Upper lobe of left lung (tissue), 4 donors: ENCODE measurements at regions not wholly inside any gene's neighbourhood (a gene's known extent, or its start where the extent isn't known, plus 50 kb on each side); places are given as distances from the start of the nearest gene placed in this dataset.
"Not testable (repeated sequence)": the region's sequence is repeated elsewhere in the genome, so short reads cannot be mapped to it uniquely, and the experiment has no call there.

ENCODE experiments used
- POLR2A ChIP-seq, 4 donors: fragments of 450-650 bp; IDR thresholded peaks; one replicate each; pipeline ENCODE4 v1.5.1; 2016 to 2017; ENCODE audit warnings: antibody characterized with exemption in 4 of 4, mild to moderate bottlenecking in 2 of 4
- POLR2AphosphoS5 ChIP-seq, 2 donors: sonication (generic); formaldehyde crosslinking; IDR thresholded peaks; one replicate each; pipeline ENCODE4 v1.5.1; 2017; ENCODE audit warnings: antibody characterized with exemption in 2 of 2

- not testable (repeated sequence) for TF ChIP-seq POLR2AphosphoS5, POLR2A (IDR thresholded peaks at IDR 0.05)
Measured at GRCh38 chr10:38383800-38384199, 289.7 kb downstream of the ZNF37A start.
